Stomach (tissue), 8 donors: ENCODE measurements at regions not wholly inside any gene's neighbourhood (a gene's known extent, or its start where the extent isn't known, plus 50 kb on each side); places are given as distances from the start of the nearest gene placed in this dataset.

Experiments
- DNase-seq, 2 donors: peaks; one replicate each; pipeline versions ENCODE4 v3.0.0 to v3.0.0-alpha.2; 2013 to 2019
- H3K27ac ChIP-seq, 5 donors: fragments of 200-600 bp in 4 of 5; sonication (generic) in 4 of 5; one replicate each; pipeline ENCODE4 v1.5.1; 2013 to 2019; ENCODE audit warnings: mild to moderate bottlenecking in 1 of 5, moderate library complexity in 1 of 5
- H3K27me3 ChIP-seq, 3 donors: fragments of 200-600 bp; sonication (generic); one replicate each; pipeline ENCODE4 v1.5.1; 2017 to 2019; ENCODE audit warnings: mixed run types in 1 of 3
- H3K36me3 ChIP-seq, 4 donors: fragments of 200-600 bp; sonication (generic); 1 replicate in 3 of 4; 2 replicates in 1 of 4; pipeline ENCODE4 v1.5.1; 2016 to 2019
- H3K4me1 ChIP-seq, 4 donors: fragments of 200-600 bp; sonication (generic); one replicate each; pipeline ENCODE4 v1.5.1; 2016 to 2019
- H3K4me3 ChIP-seq, 4 donors: fragments of 200-600 bp; sonication (generic) in 3 of 4; one replicate each; pipeline ENCODE4 v1.5.1; 2016 to 2019; ENCODE audit warnings: mild to moderate bottlenecking in 1 of 4
- H3K9me3 ChIP-seq, 4 donors: fragments of 200-600 bp; sonication (generic); one replicate each; pipeline ENCODE4 v1.5.1; 2016 to 2019
- EP300 ChIP-seq: sonication (generic); formaldehyde crosslinking; IDR thresholded peaks from one replicate; pipeline ENCODE4 v1.6.1; 2017; ENCODE audit warnings: antibody characterized with exemption
- POLR2A ChIP-seq, 4 donors: fragments of 450-650 bp; IDR thresholded peaks; one replicate each; pipeline ENCODE4 v1.6.1; 2016; ENCODE audit warnings: antibody characterized with exemption in 4 of 4, control low read depth in 2 of 4, mild to moderate bottlenecking in 1 of 4, moderate library complexity in 1 of 4
- POLR2AphosphoS5 ChIP-seq, 3 donors: sonication (generic); formaldehyde crosslinking; IDR thresholded peaks; one replicate each; pipeline ENCODE4 v1.6.1; 2016; ENCODE audit warnings: antibody characterized with exemption in 3 of 3
- WGBS, 5 donors: extraction: QIAGEN DNeasy Blood & Tissue Kit in 3 of 5; methylation state at CpG; one replicate each; pipeline versions ENCODE4 v1.1.5 to v1.1.7; 2013 to 2018; 5-methylcytosine and 5-hydroxymethylcytosine counted together
- intact Hi-C: fragments of 100-400 bp; cut with DNase I; formaldehyde crosslinking; loops from one replicate; pipeline ENCODE4 v1.15.1; 2023; ENCODE audit warnings: low total_unique reads
- TF ChIP-seq, protein P1 (sequence below), 7 experiments: fragments of 450-650 bp in 4 of 7; fragments of 200-600 bp in 3 of 7; sonication (generic) in 3 of 7; IDR thresholded peaks; one replicate each; pipeline ENCODE4 v1.5.1; 2016 to 2019; ENCODE audit warnings: antibody characterized with exemption in 7 of 7, control low read depth in 2 of 7, mild to moderate bottlenecking in 1 of 7
- donor health status: healthy with polysubstance abuse.
- donor health status: Bipolar disorder and iron deficiency.
- donor health status: healthy.

DNA sequence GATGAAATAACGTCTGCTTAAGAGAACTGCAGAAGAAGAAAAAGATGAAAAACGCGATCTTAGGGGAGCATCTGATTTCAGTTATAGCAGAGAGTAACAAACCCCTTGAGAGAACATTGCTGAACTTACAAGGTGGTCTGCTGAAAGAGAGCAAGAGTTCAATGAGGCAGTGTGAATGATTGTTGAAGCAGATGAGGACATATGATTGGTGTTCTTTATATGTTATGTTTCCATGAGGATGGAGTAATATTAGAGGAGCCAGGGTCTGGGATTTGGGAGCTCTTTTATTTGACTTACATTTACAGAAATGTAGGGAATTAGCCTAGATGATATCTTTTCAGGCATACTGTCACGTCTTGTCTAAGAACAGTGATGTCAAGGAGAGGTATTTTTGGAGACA lies 1302.0 kb downstream of the KCNT2 start:
- H3K4me3 ChIP-seq, result no peak overlapping the region
- H3K36me3 ChIP-seq, result no peaks in the 10 kb centered on the region
- H3K9me3 ChIP-seq, result no peaks in the 10 kb centered on the region
- H3K27ac ChIP-seq, result no peak overlapping the region
- DNase-seq, result no peak
- TF ChIP-seq EP300 (no peak), POLR2A (IDR thresholded peaks at IDR 0.05) (no peak)
- TF ChIP-seq, protein P1, sequence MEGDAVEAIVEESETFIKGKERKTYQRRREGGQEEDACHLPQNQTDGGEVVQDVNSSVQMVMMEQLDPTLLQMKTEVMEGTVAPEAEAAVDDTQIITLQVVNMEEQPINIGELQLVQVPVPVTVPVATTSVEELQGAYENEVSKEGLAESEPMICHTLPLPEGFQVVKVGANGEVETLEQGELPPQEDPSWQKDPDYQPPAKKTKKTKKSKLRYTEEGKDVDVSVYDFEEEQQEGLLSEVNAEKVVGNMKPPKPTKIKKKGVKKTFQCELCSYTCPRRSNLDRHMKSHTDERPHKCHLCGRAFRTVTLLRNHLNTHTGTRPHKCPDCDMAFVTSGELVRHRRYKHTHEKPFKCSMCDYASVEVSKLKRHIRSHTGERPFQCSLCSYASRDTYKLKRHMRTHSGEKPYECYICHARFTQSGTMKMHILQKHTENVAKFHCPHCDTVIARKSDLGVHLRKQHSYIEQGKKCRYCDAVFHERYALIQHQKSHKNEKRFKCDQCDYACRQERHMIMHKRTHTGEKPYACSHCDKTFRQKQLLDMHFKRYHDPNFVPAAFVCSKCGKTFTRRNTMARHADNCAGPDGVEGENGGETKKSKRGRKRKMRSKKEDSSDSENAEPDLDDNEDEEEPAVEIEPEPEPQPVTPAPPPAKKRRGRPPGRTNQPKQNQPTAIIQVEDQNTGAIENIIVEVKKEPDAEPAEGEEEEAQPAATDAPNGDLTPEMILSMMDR (IDR thresholded peaks at IDR 0.05), result no peak
- H3K27me3 ChIP-seq, result no peaks in the 10 kb centered on the region
- 72 to 81% (median 75%) methylated on average over 4 of the region's 4 CpGs for WGBS, 5 donors
- H3K4me1 ChIP-seq, result no peaks in the 10 kb centered on the region
- intact Hi-C loops, result no loop called here

DNA sequence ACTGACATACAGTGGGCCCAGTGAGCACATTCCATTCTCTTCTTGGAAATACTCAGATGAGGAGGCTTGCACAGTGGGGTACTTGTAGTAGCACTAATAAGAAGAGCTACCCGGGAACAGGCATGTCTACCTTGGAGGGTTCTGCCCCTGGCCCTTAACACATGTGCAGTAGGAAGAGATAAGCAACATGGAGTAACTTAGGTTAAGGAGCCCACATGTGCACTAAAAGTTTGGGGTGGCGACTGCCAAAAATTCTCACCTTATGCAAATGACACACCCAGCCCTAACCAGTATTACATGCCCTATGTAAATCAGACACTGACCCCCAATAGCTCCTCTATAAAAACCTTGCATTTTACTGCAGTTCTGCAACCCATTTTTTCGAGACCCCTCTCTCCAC lies 1313.3 kb downstream of the KCNT2 start:
- TF ChIP-seq POLR2A (IDR thresholded peaks at IDR 0.05), result no peak
- TF ChIP-seq EP300, result no peak
- TF ChIP-seq, protein P1 (IDR thresholded peaks at IDR 0.05), result no peak
- TF ChIP-seq POLR2AphosphoS5 (IDR thresholded peaks at IDR 0.05), result no peak
- Histone ChIP-seq H3K9me3 (no peaks in the 10 kb centered on the region), H3K4me1 (no peaks in the 10 kb centered on the region), H3K4me3 (no peak overlapping the region), H3K27me3 (no peaks in the 10 kb centered on the region), H3K27ac (no peak overlapping the region), H3K36me3 (no peaks in the 10 kb centered on the region)
- intact Hi-C loops, result no loop called here
- DNase-seq, result no peak
- 75 to 83% (median 75%) methylated on average over 3 of the region's 3 CpGs for WGBS, 5 donors

DNA sequence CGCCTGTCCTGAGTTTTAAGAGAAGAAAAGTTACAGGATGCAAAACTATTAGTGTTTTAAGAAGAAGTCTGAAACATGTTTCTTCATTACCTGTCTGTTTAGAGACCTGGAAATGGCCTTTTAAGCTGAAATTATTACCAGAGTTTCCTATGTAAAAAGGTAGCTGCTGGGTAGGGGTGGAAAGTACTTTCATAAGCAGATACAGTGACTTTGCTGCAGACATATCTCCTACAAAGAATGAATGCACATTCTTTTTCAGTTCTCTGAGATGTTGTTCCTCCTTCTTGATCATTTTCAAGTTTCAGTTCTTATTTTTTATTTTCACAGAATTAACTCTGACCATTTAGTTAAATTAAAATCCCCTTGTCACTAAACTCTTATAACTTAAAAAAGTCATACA lies 1329.6 kb downstream of the KCNT2 start:
- 42 to 68% (median 54%) methylated on average over 1 of the region's 1 CpG for WGBS, 5 donors
- DNase-seq, result no peak
- Histone ChIP-seq H3K27me3 (no peaks in the 10 kb centered on the region), H3K9me3 (no peaks in the 10 kb centered on the region), H3K27ac (no peak overlapping the region), H3K36me3 (no peaks in the 10 kb centered on the region), H3K4me3 (no peak overlapping the region), H3K4me1 (no peaks in the 10 kb centered on the region)
- TF ChIP-seq POLR2AphosphoS5 (IDR thresholded peaks at IDR 0.05) (no peak), EP300 (no peak), POLR2A (IDR thresholded peaks at IDR 0.05) (no peak)
- TF ChIP-seq, protein P1 (IDR thresholded peaks at IDR 0.05), result no peak
- intact Hi-C loops, result no loop called here

DNA sequence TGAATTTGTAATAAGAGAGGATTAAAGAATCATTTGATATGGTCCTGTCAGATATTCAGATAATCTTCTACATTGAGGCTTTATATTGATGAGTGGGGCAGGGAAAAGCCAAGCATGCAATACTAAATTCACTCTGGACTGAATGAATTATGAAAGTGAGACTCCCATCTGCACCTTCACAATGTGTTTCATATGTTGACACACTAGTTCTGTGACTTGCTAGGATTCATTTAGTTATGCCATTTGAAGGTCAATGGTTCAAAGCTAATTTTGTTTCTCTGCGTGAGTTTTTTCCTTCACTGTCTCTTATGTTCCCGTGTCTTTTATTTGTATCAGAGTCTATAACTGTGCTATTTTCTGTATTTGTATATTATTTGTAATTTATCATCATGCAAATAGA lies 1332.5 kb downstream of the KCNT2 start:
- Histone ChIP-seq H3K27ac (no peak overlapping the region), H3K4me3 (no peak overlapping the region), H3K4me1 (no peaks in the 10 kb centered on the region), H3K9me3 (peaks cover 0 to 3% (median 0%) of the 10 kb centered on the region in 4 donors), H3K27me3 (no peaks in the 10 kb centered on the region), H3K36me3 (no peaks in the 10 kb centered on the region)
- intact Hi-C loops, result no loop called here
- TF ChIP-seq POLR2AphosphoS5 (IDR thresholded peaks at IDR 0.05) (no peak), EP300 (no peak), POLR2A (IDR thresholded peaks at IDR 0.05) (no peak)
- TF ChIP-seq, protein P1 (IDR thresholded peaks at IDR 0.05), result no peak
- DNase-seq, result no peak
- WGBS, 5 donors, result 71 to 80% (median 78%) methylated on average over 2 of the region's 2 CpGs
